Skin epidermis (tissue), 12 donors: ENCODE measurements at regions not wholly inside any gene's neighbourhood (a gene's known extent, or its start where the extent isn't known, plus 50 kb on each side); places are given as distances from the start of the nearest gene placed in this dataset.
"Not testable (repeated sequence)": the region's sequence is repeated elsewhere in the genome, so short reads cannot be mapped to it uniquely, and the experiment has no call there.

Experiments
- H3K27ac ChIP-seq, 21 experiments: fragments of 200-600 bp; sonication (generic) in 11 of 21; one replicate each; pipeline ENCODE4 v1.5.0; 2020; ENCODE audit warnings: mild to moderate bottlenecking in 3 of 21, inconsistent platforms in 2 of 21, moderate library complexity in 2 of 21
- H3K4me3 ChIP-seq, 7 experiments: fragments of 200-600 bp; sonication (generic) in 2 of 7; one replicate each; pipeline ENCODE4 v1.5.0; 2020; ENCODE audit warnings: inconsistent platforms in 2 of 7, mild to moderate bottlenecking in 2 of 7, moderate library complexity in 1 of 7

DNA sequence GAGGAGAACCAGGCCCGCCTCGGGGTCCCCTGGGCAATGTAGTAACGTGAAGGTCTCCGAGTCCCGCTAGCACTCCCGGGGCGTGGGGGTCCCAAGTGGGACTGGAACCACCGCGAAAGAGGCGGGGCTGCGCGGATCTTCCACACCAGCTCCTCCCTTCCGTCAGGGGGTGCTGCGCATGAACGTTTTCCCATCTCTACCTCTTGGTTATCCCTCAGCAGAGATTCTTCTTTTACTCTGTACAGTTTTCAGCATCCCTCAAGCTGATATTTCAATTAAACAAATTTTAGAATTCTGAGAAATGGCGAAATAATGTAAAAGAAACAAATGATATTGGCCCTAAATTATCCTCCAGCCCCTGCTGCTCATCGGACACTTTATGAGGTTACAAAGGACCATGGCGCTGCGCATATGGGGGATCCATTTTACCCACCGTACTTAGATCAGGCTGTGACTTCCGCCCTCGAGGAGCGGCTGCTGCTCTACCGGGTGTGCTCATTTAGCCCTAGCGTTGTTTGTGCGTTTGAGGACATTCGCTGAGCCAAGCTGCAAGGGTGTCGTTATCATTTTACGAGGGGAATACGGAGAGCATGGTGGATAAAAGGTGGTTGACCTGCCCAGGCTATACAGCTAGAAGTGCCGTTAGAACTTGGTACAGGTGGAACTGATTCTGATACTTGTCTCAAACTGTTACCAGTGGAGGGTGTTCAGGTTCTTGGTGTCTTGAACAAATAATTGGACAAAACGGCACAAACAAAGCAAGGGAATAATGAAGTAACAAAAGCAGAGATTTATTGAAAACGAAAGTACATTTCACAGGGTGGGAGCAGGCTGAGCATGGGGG, 75.2 kb upstream of the CHD6 start:
- peak overlapping the region; percentile 51 to 82 (median 65) for H3K4me3 ChIP-seq
- peak overlapping the region; percentile 44 to 95 (median 89) for H3K27ac ChIP-seq

DNA sequence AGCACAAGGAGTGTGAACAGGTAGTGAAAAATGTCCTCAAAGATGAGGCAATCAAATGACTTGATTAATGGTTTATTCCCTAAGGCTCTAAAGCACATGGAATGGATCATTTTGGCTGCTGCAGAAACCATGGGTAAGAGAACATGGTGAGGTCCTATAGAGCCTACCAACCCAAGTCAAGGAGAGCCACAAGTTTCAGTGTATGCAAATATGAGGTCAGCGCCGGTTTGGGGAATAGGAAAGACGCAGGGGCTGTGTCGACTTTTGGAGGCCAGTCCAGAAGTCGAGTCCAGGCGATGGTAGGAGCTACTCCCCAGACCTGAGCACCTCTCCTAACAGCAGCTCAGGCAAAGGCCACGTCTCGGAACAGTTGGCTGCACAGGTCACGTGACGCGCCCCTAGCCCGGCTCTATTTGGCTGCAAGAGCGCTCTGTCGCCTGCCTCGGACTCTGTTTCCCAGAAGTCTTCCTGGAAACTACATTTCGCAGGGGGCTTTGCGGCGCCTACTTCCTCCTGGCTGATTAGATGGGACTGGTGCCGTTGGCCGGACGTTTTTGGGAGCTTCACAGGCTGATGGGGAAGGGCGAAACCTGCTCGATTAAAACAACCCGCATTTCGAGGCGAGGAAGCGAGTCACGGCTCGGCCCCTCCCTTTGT, 74.4 kb upstream of the CHD6 start:
- H3K4me3 ChIP-seq = peak overlapping the region; percentile 51 to 82 (median 65)
- H3K27ac ChIP-seq = peak overlapping the region; percentile 44 to 95 (median 89)

DNA sequence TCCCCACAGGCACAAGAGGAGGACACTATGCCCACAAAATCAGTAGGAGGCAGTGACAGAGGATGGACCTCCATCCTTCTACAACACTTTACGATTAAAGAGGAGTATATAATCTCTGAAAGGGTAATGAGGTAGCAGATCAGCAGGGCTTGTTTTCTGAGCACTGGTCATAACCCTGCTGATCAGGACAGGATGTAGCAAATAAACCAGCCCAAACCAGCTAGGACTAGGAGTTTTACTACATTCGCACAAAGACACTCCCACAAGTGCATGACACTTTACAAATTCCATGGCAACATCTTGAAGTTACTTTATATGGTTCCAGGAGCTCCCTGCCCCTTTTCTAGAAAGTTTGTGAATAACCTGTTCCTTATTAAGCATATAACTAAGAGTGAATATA, 73.3 kb upstream of the CHD6 start:
- no peak overlapping the region for H3K27ac ChIP-seq

DNA sequence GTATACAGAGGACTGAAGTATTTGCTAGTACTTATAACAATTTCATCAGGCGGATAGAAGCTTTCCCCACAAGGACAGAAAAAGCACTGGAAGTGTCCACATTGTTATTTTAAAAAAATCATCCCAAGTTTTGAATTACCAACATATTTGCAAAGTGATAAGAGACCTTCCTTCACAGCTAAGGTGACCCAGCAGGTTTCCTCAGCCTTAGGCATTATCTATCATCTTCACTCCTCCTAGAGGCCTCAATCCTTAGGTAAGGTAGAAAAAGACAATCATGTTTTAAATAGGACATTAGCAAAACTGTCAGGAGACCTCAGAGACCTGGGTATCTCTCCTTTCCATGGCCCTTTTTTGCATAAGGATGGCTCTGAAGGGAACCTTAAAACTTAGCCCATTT, 72.5 kb upstream of the CHD6 start:
- Histone ChIP-seq H3K27ac (no peak overlapping the region), H3K4me3 (no peak overlapping the region)

More for the DNA sequence above, 73.3 kb upstream of the CHD6 start:
- H3K4me3 ChIP-seq = no peak overlapping the region

DNA sequence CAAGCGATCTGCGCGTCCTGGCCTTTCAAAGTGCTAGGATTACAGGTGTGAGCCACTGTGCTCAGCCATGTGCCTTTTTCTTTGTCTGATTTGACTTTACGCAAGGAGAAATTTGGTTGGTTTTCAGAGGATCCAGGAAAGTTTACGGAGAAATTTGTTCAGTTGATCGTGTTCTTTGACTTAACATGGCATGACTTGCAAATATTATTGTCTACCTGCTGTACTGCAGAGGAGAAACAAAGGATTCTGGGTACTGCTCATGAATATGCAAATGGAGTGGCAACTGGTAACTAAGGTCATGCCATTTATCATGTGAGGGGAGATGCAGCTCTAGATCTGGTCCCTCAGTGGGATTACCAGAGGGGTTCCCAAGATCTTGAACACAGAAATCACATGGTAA, 68.8 kb upstream of the CHD6 start:
- Histone ChIP-seq H3K27ac (no peak overlapping the region), H3K4me3 (no peak overlapping the region)

DNA sequence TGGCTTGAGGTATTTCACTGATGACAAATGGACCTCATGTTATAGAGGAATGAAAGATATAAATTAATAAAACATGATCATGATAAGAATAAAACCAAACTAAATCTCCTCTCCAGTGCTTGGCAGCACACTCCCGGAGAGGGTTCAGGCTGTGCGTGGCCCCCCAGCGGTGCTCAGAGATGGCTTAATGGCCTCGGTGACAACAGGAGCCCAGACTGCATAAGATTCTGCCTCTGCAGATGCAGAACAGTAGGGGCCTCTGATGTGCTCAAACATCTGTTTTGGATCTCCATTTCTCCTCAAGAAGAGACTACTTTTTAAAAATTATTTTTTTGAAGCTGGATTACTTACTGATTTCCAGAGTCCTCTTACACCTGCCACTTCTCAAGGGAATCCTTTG, 67.0 kb upstream of the CHD6 start:
- H3K27ac ChIP-seq, H3K4me3 ChIP-seq: not testable (repeated sequence)

DNA sequence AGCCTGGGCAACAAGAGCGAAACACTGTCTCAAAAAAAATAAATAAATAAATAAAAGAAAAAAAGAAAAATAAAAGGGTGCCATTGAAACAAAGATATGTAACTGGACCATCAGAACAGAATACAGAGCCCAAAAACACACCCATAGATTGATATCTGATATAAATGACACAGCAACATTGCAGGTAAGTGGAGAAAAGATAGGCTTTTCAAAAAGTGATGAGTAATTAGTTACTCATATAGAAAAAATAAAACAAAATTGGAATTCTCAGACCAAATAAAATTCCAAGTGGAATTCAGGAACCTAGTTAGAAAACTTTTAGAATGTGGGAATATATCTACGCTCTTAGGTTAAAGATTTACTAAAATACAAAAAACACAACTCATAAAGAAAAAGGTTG, 60.6 kb upstream of the CHD6 start:
- no peak overlapping the region for H3K27ac ChIP-seq
- H3K4me3 ChIP-seq = no peak overlapping the region

DNA sequence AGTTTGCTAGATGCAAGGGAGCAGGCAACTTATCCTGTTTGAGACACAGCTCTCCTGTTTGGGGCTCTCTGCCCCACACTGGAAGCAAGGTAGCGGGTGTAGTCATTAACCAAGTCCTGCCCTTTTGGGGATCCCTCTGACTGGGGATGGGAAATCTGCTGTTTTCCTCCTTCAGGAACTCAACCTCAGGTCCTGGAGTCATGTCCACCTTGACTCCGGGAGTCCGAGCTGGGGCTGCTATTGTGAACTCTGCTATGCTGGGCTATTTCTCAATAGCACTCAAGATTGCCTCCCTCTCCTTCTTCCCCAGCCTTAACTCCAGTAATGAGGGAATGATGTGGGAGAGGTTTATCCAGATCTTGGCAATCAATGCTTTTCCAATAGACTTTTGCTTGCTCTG, 54.1 kb upstream of the CHD6 start:
- no peak overlapping the region for H3K4me3 ChIP-seq
- no peak overlapping the region for H3K27ac ChIP-seq

DNA sequence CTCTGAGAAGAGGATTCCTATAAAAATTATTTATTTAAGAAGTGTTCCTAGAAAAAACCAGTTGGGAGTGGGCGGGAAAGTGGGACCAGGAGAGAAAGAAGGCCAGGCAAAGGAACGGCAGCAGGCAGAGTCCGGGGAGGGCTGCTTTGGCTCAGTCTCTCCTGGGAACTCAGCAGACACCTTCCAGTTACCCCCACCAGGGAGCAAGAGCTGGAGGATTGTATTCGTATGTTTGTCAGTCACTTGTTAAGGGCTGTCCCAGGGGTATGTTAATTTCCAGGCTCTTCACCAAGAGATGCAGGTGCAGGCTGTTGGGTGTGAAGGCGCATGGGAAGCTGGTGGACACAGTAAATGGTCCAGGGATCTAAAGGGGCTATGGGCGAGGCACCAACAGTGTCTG, 53.0 kb upstream of the CHD6 start:
- no peak overlapping the region for H3K27ac ChIP-seq
- H3K4me3 ChIP-seq = no peak overlapping the region

DNA sequence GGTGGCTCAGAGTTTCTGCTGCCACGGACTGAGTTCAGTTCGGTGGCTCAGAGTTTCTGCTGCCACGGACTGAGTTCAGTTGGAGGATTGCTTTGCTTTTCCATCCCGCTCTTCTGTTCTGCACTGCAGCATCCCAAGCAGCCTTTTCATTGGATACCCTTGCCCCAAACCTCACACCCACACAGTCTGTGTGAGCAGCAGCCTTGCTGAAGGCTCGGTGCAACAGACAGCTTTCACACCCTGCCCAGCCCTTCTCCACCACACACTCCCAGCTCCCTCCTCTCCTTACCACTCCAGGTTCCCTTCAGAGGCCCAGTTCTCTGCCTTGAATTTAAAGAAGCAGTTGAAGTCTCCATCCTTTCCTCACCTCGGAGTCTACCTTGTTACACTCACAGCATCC, 52.5 kb upstream of the CHD6 start:
- H3K27ac ChIP-seq = no peak overlapping the region
- no peak overlapping the region for H3K4me3 ChIP-seq

DNA sequence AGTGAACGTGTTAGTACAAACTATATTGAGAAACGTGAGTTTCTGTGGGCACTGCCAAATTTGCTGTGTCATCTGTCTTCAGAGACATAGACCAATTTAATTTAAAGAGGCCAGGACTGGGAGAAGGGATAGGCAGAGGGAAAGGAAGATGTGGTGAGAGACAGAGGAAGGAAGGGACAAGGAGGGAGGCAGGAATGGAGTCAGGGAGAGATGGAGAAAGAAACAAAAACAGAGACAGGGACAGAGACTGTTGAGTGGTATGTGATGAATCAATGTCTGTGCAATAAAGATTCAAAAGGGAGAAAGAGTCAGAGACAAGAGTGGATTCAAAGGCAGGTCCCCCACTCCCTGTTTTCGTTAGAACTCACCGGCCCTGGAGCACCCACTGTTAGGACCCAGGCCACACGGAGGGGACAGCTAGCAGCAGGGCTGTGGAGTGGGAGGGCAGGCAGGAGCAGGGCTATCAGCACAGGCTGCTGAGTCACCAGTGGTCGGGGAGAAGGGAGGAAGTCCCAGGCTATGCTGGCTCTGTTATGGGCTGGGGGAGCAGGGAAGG, 51.6 kb upstream of the CHD6 start:
- Histone ChIP-seq H3K27ac (no peak overlapping the region), H3K4me3 (no peak overlapping the region)

DNA sequence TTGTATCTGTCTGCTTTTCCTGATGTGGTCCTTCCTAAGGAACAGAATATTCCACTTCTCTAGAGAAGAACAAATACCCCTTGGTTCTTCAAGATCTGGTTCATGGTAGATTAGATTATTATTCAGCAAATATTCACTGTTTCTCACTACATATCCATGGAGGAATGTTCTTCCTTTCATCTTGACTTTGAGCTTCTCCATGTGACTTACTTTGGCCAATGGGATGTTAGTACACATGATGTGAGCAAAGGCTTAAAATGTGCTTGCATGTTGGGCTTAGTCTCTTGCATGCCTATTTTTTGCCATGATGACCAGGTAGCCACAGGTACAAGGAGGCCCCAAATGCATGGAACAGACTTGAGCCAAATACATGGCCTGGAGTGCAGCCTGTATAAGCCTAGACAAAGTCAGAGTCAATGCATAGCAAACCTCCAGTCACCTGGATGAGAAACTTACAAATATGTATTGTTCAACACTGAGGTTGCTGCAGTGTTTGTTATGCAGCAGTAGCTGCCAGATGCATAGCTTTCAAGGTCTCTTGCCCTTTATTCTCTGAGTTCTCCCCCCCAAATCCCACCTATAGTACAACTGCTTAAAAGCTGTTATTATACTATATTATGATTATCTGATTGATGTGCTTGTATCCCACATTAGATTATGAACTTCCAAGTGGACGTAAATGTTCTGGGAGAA, 50.0 kb upstream of the CHD6 start:
- no peak overlapping the region for H3K4me3 ChIP-seq
- H3K27ac ChIP-seq = no peak overlapping the region
